ENCODE measurements at regions not wholly inside any gene's neighbourhood (a gene's known extent, or its start where the extent isn't known, plus 50 kb on each side); places are given as distances from the start of the nearest gene placed in this dataset.

GRCh38 chr1:216907100-216907499, 183.9 kb upstream of the ESRRG start:
- no peaks in the 10 kb centered on the region for H3K9me3 Mint-ChIP-seq
- POLR2A ChIA-PET, result no interaction called here
- no peaks in the 10 kb centered on the region for H3K4me1 Mint-ChIP-seq
- no peak overlapping the region for H3K4me3 Mint-ChIP-seq
- DNase-seq, result no peak
- CTCF ChIA-PET, result no interaction called here
- no peaks in the 10 kb centered on the region for H3K36me3 Mint-ChIP-seq (ENCODE audit: low read depth)
- no peak overlapping the region for H3K27ac Mint-ChIP-seq
- no peaks in the 10 kb centered on the region for H3K27me3 Mint-ChIP-seq

GRCh38 chr1:216905781-216906180, 182.6 kb upstream of the ESRRG start:
- H3K4me1 Mint-ChIP-seq, result no peaks in the 10 kb centered on the region
- H3K9me3 Mint-ChIP-seq, result no peaks in the 10 kb centered on the region
- H3K27me3 Mint-ChIP-seq, result no peaks in the 10 kb centered on the region
- no peaks in the 10 kb centered on the region for H3K36me3 Mint-ChIP-seq (ENCODE audit: low read depth)
- no peak for DNase-seq
- ChIA-PET POLR2A (no interaction called here), CTCF (no interaction called here)
- H3K27ac Mint-ChIP-seq, result no peak overlapping the region
- no peak overlapping the region for H3K4me3 Mint-ChIP-seq

DNA sequence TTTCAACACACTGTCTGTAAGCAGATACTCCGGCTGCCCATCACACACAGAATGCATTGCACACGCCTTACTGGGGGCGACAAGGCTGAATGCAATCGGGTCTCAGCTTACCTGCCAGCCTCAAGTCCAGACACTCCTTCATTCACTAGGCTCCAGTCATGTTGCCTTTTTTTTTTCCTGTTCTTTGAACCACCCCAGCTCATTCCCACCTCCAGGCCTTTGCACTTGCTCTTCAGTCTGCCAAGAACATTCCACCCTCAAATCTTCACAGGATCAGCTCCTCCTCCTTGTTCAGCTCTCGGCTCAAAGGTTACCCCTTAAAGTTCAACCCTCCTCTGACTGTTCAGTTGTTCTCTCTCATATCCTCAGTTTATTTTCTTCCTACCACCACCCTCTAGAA, 181.9 kb upstream of the ESRRG start:
- ChIA-PET CTCF (no interaction called here), POLR2A (no interaction called here)
- no peak overlapping the region for H3K4me3 Mint-ChIP-seq
- no peaks in the 10 kb centered on the region for H3K27me3 Mint-ChIP-seq
- H3K4me1 Mint-ChIP-seq, result no peaks in the 10 kb centered on the region
- no peak for DNase-seq
- no peaks in the 10 kb centered on the region for H3K9me3 Mint-ChIP-seq
- H3K27ac Mint-ChIP-seq, result no peak overlapping the region
- H3K36me3 Mint-ChIP-seq (ENCODE audit: low read depth), result no peaks in the 10 kb centered on the region

DNA sequence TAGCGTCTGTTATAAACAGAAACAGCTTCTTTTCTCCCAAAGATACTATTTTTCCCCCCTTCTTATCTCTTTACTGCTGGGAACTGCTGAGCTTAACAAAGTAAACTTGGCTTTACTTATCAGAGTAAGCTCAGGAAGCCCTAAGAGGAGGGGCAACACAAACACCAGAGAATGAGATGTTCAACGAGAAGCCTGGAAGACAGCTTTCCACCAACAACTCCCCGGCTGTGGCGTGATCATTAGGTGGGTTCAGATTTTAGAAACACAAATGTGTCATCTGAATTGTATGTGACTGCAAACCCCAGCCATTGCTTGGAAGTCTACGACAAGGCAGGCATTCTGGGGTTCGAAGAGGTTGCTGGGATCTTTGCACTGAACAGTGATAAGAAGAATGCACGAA, 181.2 kb upstream of the ESRRG start:
- DNase-seq, result no peak
- Mint-ChIP-seq H3K36me3 (ENCODE audit: low read depth) (no peaks in the 10 kb centered on the region), H3K4me3 (no peak overlapping the region), H3K4me1 (no peaks in the 10 kb centered on the region), H3K27me3 (no peaks in the 10 kb centered on the region), H3K27ac (no peak overlapping the region), H3K9me3 (no peaks in the 10 kb centered on the region)
- ChIA-PET POLR2A (no interaction called here), CTCF (no interaction called here)

DNA sequence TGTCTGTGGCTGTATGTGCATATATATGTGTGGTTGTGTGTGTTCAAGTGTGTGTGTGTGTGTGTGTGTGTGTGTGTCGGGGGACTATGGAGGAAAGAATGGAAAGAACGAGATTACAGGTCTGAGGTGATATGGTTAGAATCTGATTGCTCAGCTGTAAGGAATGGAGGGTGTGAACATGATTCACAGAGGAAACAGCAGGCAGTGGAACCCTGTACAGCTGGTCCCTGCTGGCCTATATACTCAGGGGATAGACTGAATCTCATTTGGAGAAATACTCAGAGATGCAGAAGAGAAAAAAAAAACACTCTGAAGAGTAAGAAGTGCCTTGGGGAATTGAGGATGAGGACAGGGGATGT, 180.1 kb upstream of the ESRRG start:
- H3K27ac Mint-ChIP-seq, result no peak overlapping the region

DNA sequence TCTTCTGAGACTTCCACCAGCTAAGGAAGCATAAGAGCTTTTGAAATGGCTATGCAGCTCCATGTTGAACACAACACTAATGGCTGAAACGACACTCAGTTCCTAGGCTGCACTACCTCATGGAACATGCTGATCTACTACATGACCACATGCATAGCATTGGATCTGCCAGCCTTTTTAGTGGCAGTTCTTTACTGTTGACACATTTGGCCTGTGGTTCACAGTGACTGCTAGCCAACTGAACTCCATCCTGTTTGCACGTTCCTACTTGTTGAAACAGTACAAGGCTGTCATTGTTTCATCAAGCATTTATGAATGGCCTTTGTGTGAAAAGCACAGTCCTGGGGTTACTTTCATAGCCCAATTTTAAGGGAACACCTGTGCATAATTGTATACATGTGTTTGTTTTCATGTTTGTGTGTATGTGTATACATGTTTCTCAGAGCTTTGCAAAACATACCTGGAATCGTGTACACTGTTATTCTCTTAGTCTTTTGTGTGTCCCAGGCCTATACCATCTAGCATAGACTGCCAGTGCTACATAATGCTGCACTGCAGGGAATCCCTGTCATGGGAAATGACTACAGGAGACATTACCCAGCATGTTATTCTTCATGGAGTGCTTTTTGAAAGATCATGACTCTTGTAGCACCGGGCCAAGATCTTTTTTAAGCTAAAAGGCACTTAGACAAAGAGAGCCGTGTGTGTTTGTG, 179.6 kb upstream of the ESRRG start:
- no peaks in the 10 kb centered on the region for H3K4me1 Mint-ChIP-seq
- no peak for DNase-seq
- no peak overlapping the region for H3K4me3 Mint-ChIP-seq
- no peaks in the 10 kb centered on the region for H3K9me3 Mint-ChIP-seq
- no peaks in the 10 kb centered on the region for H3K27me3 Mint-ChIP-seq
- H3K27ac Mint-ChIP-seq, result no peak overlapping the region
- ChIA-PET POLR2A (no interaction called here), CTCF (no interaction called here)
- no peaks in the 10 kb centered on the region for H3K36me3 Mint-ChIP-seq (ENCODE audit: low read depth)

More for the DNA sequence above, 180.1 kb upstream of the ESRRG start:
- Mint-ChIP-seq H3K4me3 (no peak overlapping the region), H3K9me3 (no peaks in the 10 kb centered on the region), H3K36me3 (ENCODE audit: low read depth) (no peaks in the 10 kb centered on the region), H3K27me3 (no peaks in the 10 kb centered on the region), H3K4me1 (no peaks in the 10 kb centered on the region)
- ChIA-PET POLR2A (no interaction called here), CTCF (no interaction called here)
- no peak for DNase-seq

GRCh38 chr1:216900116-216900620, 176.9 kb upstream of the ESRRG start:
- H3K4me3 Mint-ChIP-seq, result no peak overlapping the region
- DNase-seq, result no peak
- H3K36me3 Mint-ChIP-seq (ENCODE audit: low read depth), result no peaks in the 10 kb centered on the region
- ChIA-PET POLR2A (no interaction called here), CTCF (interaction anchor here (1.5 kb wide), 1 partner anchor 331 kb away, joined by 3 read pairs; no protein-coding TSS in a partner anchor)
- peaks cover 3% of the 10 kb centered on the region for H3K9me3 Mint-ChIP-seq
- no peak overlapping the region for H3K27ac Mint-ChIP-seq
- H3K27me3 Mint-ChIP-seq, result no peaks in the 10 kb centered on the region
- no peaks in the 10 kb centered on the region for H3K4me1 Mint-ChIP-seq

DNA sequence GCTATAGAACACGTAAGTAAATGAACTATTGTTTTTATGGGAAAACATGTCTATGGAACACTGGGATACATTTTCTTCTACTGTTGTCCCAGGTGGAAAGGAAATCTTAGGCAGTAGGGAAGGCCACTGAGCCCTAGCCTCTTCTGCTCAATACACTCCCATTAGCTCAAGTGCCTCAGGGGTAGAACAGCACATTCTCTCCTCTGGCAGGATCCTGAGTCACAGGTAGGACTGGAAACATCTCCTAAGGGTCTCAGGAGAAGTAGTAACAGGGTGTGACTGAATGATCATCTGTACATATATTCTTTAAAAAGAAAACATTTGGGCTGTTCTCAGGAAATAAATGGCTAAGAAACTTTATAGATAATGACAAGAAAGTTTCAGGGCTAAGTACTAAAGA, 175.6 kb upstream of the ESRRG start:
- Mint-ChIP-seq H3K36me3 (ENCODE audit: low read depth) (no peaks in the 10 kb centered on the region), H3K4me3 (no peak overlapping the region), H3K27ac (no peak overlapping the region), H3K27me3 (no peaks in the 10 kb centered on the region), H3K9me3 (peaks cover 3% of the 10 kb centered on the region), H3K4me1 (no peaks in the 10 kb centered on the region)
- DNase-seq, result no peak
- POLR2A ChIA-PET, result no interaction called here
- CTCF ChIA-PET, result no interaction called here

DNA sequence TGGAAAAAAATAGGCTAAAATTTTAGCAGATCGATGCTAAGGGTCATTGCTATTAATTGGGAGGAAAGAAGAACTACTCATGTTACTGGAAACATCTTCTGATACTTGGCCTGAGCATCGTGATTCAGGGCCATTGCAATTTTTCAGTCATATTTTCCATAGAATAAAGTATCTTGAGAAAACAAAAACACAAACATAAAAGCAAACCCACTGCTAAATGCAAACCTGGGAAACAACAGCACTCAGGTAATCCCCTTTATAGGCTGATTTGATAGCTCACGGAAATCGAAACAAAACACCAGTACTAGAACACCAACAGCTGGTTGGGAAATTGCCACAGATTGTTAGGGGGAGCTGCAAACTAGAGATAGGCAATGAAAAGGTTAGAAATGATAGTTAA, 172.9 kb upstream of the ESRRG start:
- CTCF ChIA-PET, result no interaction called here
- no peak for DNase-seq
- no peaks in the 10 kb centered on the region for H3K27me3 Mint-ChIP-seq
- H3K9me3 Mint-ChIP-seq, result peaks cover 3% of the 10 kb centered on the region
- H3K27ac Mint-ChIP-seq, result no peak overlapping the region
- H3K4me1 Mint-ChIP-seq, result no peaks in the 10 kb centered on the region
- no peaks in the 10 kb centered on the region for H3K36me3 Mint-ChIP-seq (ENCODE audit: low read depth)
- POLR2A ChIA-PET, result no interaction called here
- H3K4me3 Mint-ChIP-seq, result no peak overlapping the region

GRCh38 chr1:216894494-216894893, 171.3 kb upstream of the ESRRG start:
- no peak for DNase-seq
- ChIA-PET POLR2A (no interaction called here), CTCF (no interaction called here)
- Mint-ChIP-seq H3K36me3 (ENCODE audit: low read depth) (no peaks in the 10 kb centered on the region), H3K4me3 (no peak overlapping the region), H3K4me1 (no peaks in the 10 kb centered on the region), H3K27me3 (no peaks in the 10 kb centered on the region), H3K27ac (no peak overlapping the region), H3K9me3 (peaks cover 3% of the 10 kb centered on the region)

GRCh38 chr1:216892581-216893160, 169.4 kb upstream of the ESRRG start:
- ChIA-PET POLR2A (no interaction called here), CTCF (no interaction called here)
- H3K36me3 Mint-ChIP-seq (ENCODE audit: low read depth), result no peaks in the 10 kb centered on the region

GRCh38 chr1:216890871-216891270, 167.6 kb upstream of the ESRRG start:
- Mint-ChIP-seq H3K27ac (no peak overlapping the region), H3K4me1 (no peaks in the 10 kb centered on the region), H3K4me3 (no peak overlapping the region), H3K27me3 (no peaks in the 10 kb centered on the region), H3K9me3 (no peaks in the 10 kb centered on the region), H3K36me3 (ENCODE audit: low read depth) (no peaks in the 10 kb centered on the region)
- no peak for DNase-seq
- ChIA-PET POLR2A (no interaction called here), CTCF (no interaction called here)

More at GRCh38 chr1:216892581-216893160, 169.4 kb upstream of the ESRRG start:
- no peaks in the 10 kb centered on the region for H3K27me3 Mint-ChIP-seq
- no peaks in the 10 kb centered on the region for H3K4me1 Mint-ChIP-seq
- DNase-seq, result no peak
- no peak overlapping the region for H3K4me3 Mint-ChIP-seq
- no peak overlapping the region for H3K27ac Mint-ChIP-seq
- H3K9me3 Mint-ChIP-seq, result peaks cover 3% of the 10 kb centered on the region

- no peaks in the 10 kb centered on the region for H3K9me3 Mint-ChIP-seq
- H3K36me3 Mint-ChIP-seq (ENCODE audit: low read depth), result no peaks in the 10 kb centered on the region
- no peak overlapping the region for H3K4me3 Mint-ChIP-seq
- ChIA-PET CTCF (no interaction called here), POLR2A (no interaction called here)
- no peaks in the 10 kb centered on the region for H3K4me1 Mint-ChIP-seq
- no peaks in the 10 kb centered on the region for H3K27me3 Mint-ChIP-seq
- no peak for DNase-seq
- H3K27ac Mint-ChIP-seq, result no peak overlapping the region
Measured at GRCh38 chr1:216888731-216889130, 165.5 kb upstream of the ESRRG start.

GRCh38 chr1:216887032-216887431, 163.8 kb upstream of the ESRRG start:
- Mint-ChIP-seq H3K36me3 (ENCODE audit: low read depth) (no peaks in the 10 kb centered on the region), H3K4me3 (no peak overlapping the region), H3K4me1 (no peaks in the 10 kb centered on the region), H3K9me3 (no peaks in the 10 kb centered on the region), H3K27ac (no peak overlapping the region), H3K27me3 (no peaks in the 10 kb centered on the region)
- DNase-seq, result no peak
- ChIA-PET POLR2A (no interaction called here), CTCF (interaction anchor here (0.6 kb wide), 1 partner anchor 643 kb away, joined by 3 read pairs; no protein-coding TSS in a partner anchor)
